Kidney (tissue), 13 donors: ENCODE measurements at regions not wholly inside any gene's neighbourhood (a gene's known extent, or its start where the extent isn't known, plus 50 kb on each side); places are given as distances from the start of the nearest gene placed in this dataset.

ENCODE experiments used
- DNase-seq, 5 donors: peaks; one replicate each; pipeline ENCODE4 v3.0.0-alpha.2; 2013 to 2020
- FAIRE-seq: peaks from 2 replicates; lab custom pipeline; 2012; peaks lifted over from hg19 to GRCh38; lab: Jason Lieb, UNC
- H3K27ac ChIP-seq, 2 donors: one replicate each; pipeline ENCODE4 v1.7.0; 2013; ENCODE audit warnings: low read depth in 2 of 2, low read length in 2 of 2, inconsistent platforms in 1 of 2
- H3K27me3 ChIP-seq: one replicate; pipeline ENCODE4 v1.7.1; 2013; ENCODE audit warnings: low read length, inconsistent platforms; ENCODE audit not compliant: control insufficient read depth, insufficient read depth
- H3K36me3 ChIP-seq, 3 donors: one replicate each; pipeline versions ENCODE4 v1.7.0 to v1.7.1; 2013; ENCODE audit warnings: low read length in 3 of 3, control low read depth in 1 of 3, inconsistent platforms in 1 of 3; ENCODE audit not compliant: insufficient read depth in 3 of 3, control insufficient read depth in 2 of 3
- H3K4me1 ChIP-seq, 3 donors: one replicate each; pipeline versions ENCODE4 v1.7.0 to v1.7.1; 2013; ENCODE audit warnings: low read length in 3 of 3, inconsistent platforms in 1 of 3, low read depth in 1 of 3; ENCODE audit not compliant: control insufficient read depth in 2 of 3, insufficient read depth in 2 of 3
- H3K4me3 ChIP-seq, 3 donors: one replicate each; pipeline versions ENCODE4 v1.7.0 to v1.8.1; 2013; ENCODE audit warnings: low read length in 3 of 3, control low read depth in 1 of 3, inconsistent platforms in 1 of 3
- H3K9ac ChIP-seq, 3 donors: one replicate each; pipeline versions ENCODE4 v1.7.0 to v1.7.1; 2013; ENCODE audit warnings: low read length in 3 of 3, control low read depth in 1 of 3, inconsistent platforms in 1 of 3
- H3K9me3 ChIP-seq, 3 donors: one replicate each; pipeline versions ENCODE4 v1.7.0 to v1.7.1; 2013; ENCODE audit warnings: low read length in 3 of 3, control low read depth in 1 of 3, inconsistent platforms in 1 of 3; ENCODE audit not compliant: control insufficient read depth in 2 of 3, insufficient read depth in 1 of 3
- intact Hi-C: fragments of 100-400 bp; cut with DNase I; formaldehyde crosslinking; loops from one replicate; pipeline ENCODE4 v1.11.1; 2022
- TF ChIP-seq, protein P1 (sequence below): IDR thresholded peaks from 3 replicates; pipeline ENCODE4 v1.5.1; 2012; ENCODE audit warnings: mild to moderate bottlenecking, moderate library complexity, borderline replicate concordance; ENCODE audit not compliant: insufficient read depth; ENCODE audit errors: extremely low read depth
- donor health status: control.
- donor health status: control.
- donor health status: control.
- donor health status: control.
- donor health status: control.
- donor health status: DM: yes; HTN: yes; CAD: no.
- donor health status: Normal renal cell carcinoma (clear cell type).

DNA sequence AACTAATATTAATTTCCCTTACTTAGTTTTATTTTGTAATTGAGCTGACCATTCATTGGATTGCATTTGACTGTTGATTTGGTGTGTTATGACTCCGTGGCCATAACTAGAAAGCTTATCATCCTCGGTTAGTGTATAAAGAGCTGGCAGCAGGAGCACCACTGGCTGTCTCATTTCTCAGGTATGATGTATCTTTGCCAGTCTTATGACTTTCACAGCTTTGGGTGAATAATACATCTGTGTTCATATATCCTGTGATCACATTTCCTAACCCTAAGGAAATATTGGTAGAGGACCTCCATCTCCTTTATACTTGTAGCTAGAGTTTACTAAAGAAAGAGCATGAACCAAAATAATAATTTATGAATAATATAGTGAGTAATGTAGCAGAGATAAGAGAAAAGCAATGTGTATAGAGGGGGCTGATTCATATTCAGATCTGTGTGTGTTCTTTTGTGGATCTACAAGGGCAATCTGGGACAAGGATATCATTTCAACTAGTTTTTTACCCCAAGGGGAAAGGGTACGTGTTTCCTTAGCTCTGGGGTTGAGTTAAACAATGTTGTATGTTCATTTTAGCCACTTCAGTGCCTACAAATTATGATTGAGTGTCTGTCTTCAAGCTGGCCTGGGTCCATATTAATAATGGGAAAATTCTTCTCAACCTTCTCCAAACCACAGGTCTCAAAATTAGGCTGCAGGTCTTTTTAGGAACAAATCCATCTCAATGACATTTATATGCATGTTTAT is 901.7 kb downstream of the NTRK3 start:
- Histone ChIP-seq H3K27ac (no peak overlapping the region), H3K27me3 (no peaks in the 10 kb centered on the region), H3K9ac (no peak overlapping the region), H3K36me3 (no peaks in the 10 kb centered on the region), H3K4me3 (no peak overlapping the region), H3K4me1 (no peaks in the 10 kb centered on the region), H3K9me3 (no peaks in the 10 kb centered on the region)
- intact Hi-C loops = no loop called here
- DNase-seq (no peak), FAIRE-seq (no peak)
- TF ChIP-seq, protein P1, sequence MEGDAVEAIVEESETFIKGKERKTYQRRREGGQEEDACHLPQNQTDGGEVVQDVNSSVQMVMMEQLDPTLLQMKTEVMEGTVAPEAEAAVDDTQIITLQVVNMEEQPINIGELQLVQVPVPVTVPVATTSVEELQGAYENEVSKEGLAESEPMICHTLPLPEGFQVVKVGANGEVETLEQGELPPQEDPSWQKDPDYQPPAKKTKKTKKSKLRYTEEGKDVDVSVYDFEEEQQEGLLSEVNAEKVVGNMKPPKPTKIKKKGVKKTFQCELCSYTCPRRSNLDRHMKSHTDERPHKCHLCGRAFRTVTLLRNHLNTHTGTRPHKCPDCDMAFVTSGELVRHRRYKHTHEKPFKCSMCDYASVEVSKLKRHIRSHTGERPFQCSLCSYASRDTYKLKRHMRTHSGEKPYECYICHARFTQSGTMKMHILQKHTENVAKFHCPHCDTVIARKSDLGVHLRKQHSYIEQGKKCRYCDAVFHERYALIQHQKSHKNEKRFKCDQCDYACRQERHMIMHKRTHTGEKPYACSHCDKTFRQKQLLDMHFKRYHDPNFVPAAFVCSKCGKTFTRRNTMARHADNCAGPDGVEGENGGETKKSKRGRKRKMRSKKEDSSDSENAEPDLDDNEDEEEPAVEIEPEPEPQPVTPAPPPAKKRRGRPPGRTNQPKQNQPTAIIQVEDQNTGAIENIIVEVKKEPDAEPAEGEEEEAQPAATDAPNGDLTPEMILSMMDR = no peak

DNA sequence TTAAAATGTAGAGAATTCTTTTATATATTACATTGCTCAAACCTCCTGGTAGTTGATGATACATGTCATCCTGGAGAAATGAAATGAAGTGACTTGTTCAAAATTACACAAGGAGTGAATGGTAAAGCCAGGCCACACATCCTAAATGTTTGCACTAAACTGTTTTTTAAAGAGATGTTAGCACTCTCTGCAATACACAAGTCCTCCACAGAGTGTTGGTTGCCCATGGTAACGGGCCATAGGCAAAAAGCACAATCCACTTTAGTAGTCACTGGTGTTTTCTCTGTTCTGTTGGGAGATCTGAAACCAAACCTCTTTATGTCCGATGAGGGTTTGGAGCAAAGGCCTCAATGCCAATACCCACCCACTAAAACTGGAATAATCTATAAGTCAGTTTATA is 907.4 kb downstream of the NTRK3 start:
- Histone ChIP-seq H3K9me3 (no peaks in the 10 kb centered on the region), H3K36me3 (no peaks in the 10 kb centered on the region), H3K9ac (no peak overlapping the region), H3K27ac (no peak overlapping the region), H3K4me1 (no peaks in the 10 kb centered on the region), H3K27me3 (no peaks in the 10 kb centered on the region), H3K4me3 (no peak overlapping the region)
- TF ChIP-seq, protein P1 = no peak
- intact Hi-C loops = no loop called here
- DNase-seq (no peak), FAIRE-seq (no peak)

DNA sequence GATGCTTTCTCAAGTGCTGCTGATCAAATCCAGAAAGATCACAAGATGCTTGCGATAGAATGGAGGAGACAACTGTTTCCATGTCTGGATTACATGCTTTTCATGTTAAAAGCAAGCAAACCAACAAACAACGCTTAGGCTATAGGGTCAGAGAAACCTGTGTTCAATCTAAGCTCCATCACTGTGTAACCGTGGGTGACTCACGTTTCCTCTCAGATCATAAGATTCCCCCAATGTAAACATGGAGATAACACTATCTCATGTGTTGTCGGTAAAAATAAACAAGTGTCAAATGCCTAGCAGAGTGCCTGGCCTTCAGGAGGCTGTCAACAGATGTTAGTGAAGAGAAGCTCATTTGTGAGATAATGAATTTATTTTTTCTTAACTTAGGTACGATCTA is 907.8 kb downstream of the NTRK3 start:
- TF ChIP-seq, protein P1 = no peak
- intact Hi-C loops = no loop called here
- Histone ChIP-seq H3K4me3 (no peak overlapping the region), H3K4me1 (no peaks in the 10 kb centered on the region), H3K27me3 (no peaks in the 10 kb centered on the region), H3K36me3 (no peaks in the 10 kb centered on the region), H3K27ac (no peak overlapping the region), H3K9me3 (no peaks in the 10 kb centered on the region), H3K9ac (no peak overlapping the region)
- no peak for DNase-seq
- FAIRE-seq = no peak
